ENCODE measurements at regions not wholly inside any gene's neighbourhood (a gene's known extent, or its start where the extent isn't known, plus 50 kb on each side); places are given as distances from the start of the nearest gene placed in this dataset.
A peak's percentile ranks its signal among the peaks of the same experiment; 100 is the strongest.
"Not testable (repeated sequence)": the region's sequence is repeated elsewhere in the genome, so short reads cannot be mapped to it uniquely, and the experiment has no call there.

DNA sequence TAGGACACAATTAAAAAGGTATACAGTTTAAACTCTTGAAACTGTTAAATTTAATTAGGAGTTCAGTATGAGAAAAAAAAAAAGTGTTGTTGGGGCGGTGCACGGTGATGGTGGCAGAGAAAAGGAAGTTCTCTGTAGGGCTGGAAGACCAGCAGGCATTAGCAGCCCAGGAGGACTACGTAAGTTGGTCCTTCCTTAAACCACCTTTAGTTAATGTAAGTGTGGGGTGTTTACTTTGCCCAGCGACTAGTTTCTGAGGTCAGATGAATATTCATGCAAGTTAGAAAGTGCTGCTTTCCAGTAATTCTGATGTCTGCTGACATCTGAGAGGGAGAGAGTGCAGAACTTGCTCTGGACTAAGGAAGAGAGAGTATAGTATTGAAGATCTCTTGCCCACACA, 54.9 kb downstream of the NKX2-1 start:
- no peak for DNase-seq

DNA sequence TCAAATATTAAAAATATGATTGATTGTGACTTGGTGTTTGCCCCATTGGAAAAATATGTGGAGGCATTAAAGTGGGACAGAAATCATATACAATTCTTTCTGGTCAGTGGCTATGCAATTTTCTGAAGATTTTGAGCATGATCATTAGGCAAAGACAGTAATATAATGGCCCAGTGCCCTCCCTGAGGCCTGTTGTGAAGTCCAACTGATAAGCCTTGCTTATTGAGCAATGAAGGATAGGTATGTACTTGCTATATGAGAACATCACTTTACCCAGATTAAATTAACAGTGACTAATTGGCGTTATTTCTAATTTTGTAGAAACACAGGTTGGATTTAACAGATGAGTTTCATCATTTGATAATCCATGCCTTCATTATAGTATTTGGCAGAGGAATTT, 57.1 kb downstream of the NKX2-1 start:
- no peak for DNase-seq

GRCh38 chr14:36455241-36455627, 64.8 kb downstream of the NKX2-1 start:
- DNase-seq, result no peak

GRCh38 chr14:36454599-36455240, 65.3 kb downstream of the NKX2-1 start:
- DNase-seq, result no peak

GRCh38 chr14:36452860-36453259, 67.2 kb downstream of the NKX2-1 start:
- DNase-seq, result no peak

DNA sequence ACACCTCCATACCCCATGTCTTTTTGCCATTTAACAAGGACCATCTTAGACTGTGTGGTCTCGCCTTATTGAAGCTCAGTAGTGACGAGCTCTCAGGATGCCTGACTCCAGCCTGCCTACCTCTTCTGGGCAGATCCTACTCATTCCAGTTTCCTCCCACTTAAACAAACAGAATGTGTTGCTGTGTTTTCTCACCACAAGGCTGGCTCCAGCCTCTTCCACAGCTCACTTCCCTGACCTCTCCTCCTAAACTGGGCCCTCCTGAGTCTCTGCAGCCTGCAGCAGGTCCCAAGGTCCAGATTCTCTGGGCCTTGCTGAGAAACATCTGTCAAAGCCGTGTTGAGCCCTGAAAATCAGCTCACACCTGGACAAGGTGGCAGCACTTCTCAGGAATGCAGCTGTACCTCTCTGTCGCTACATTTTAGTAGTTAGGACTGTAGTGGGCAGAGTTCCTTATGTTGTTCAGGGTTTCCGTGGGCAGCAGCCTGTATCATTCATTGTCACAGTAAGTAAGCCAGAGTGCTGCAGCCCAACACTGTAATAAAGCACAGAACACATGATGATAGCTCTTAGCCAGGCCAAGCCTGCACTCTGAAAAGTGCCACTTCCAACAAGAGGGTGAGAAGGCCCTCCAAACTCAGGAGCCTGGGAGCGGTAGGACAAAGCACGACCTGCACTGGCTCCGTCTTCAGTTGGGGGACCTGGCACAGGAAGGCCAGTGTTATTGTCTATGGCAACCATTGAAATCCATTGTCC, 68.5 kb downstream of the NKX2-1 start:
- DNase-seq, result peak; percentile 22

DNA sequence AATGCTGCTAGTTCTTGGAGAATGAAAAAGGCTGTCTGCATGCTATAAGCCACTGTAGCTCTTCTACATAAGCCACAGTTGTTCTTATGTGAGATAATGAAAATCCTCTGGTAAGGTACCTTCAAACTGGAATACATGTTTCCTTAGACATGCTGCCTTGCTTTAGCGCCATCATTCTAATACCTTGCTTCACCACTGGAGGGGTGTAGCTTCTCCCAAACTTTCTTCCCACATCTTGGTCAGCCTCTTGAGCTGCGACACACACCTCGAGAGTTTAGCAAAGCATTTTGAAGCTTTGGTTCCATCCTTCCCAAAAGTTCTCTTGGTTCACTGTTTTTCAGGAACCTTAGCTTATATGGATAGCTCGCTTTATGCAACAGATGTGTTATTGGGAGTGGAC, 69.5 kb downstream of the NKX2-1 start:
- DNase-seq, result no peak

- no peak for DNase-seq
Measured at GRCh38 chr14:36449903-36450302, 70.1 kb downstream of the NKX2-1 start.

GRCh38 chr14:36443374-36443773, 76.7 kb downstream of the NKX2-1 start:
- DNase-seq, result peak; percentile 52

DNA sequence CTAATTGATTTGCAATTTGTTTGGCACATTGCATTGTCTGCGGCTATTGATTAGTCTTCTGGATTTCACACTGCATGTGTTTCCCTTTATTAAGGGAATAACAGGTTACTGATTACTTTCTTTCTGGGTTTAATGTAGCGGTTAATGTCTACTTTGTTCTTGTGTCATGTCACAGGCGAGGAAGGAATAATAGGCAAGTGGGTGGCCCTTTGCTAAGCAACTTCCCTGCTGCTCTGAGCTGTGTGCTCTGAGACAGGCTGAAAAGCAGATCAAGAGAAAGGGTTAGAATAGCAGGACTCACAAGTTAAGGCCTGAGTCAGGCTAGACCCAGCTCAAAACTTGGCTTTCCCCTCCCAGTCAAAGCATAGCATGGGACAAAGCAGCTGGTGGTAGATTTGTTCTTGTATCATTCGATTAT, 77.2 kb downstream of the NKX2-1 start:
- peak; percentile 37 for DNase-seq

GRCh38 chr14:36441283-36441682, 78.7 kb downstream of the NKX2-1 start:
- no peak for DNase-seq

DNA sequence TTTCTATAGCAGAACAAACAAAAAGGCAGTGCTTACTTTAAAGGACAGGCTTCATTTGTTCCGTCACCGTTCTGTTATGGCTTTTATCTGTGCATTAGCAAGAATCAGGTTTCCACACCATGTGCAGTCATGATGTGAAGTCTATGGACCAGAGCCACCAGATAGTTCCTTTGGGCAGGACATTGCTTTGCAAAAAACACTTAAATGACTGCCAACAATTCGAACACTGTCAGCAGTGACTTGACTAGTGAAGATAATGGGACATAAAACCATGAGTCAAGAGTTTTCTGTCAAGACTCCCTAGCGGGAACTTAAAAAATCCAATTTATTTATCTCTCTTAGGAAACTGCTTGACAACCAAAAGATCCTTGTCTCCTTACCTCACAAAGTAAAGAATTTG, 80.3 kb downstream of the NKX2-1 start:
- DNase-seq, result peak; percentile 77

- DNase-seq, result peak; percentile 49
Measured at GRCh38 chr14:36438883-36439282, 81.1 kb downstream of the NKX2-1 start.

- no peak for DNase-seq
Measured at GRCh38 chr14:36430662-36431084, 89.4 kb downstream of the NKX2-1 start.

DNA sequence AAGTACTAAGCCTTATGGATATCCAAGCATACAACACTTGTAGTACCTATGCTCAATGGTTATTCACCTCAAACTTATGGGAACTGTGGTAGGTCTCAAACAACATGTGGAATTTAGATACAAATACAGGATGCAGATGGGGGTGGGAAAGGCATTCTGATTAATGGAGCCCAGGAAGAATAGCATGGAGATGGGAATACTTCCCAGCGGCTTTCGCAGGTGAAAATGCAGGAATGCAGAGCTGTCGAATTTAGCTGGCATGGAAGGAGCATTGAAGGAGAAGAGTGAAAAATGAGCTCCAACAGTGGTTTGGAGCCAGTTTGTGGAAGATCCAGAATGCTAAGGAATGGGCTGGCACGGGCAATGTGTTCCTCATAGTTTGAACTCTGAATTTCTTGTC, 89.9 kb downstream of the NKX2-1 start:
- DNase-seq, result no peak

- no peak for DNase-seq
Measured at GRCh38 chr14:36429692-36430091, 90.3 kb downstream of the NKX2-1 start.

GRCh38 chr14:36428350-36428749, 91.7 kb downstream of the NKX2-1 start:
- no peak for DNase-seq

GRCh38 chr14:36426836-36427235, 93.2 kb downstream of the NKX2-1 start:
- peak; percentile 23 for DNase-seq

- no peak for DNase-seq
Measured at GRCh38 chr14:36426113-36426512, 93.9 kb downstream of the NKX2-1 start.

- peak; percentile 94 for DNase-seq
Measured at GRCh38 chr14:36424478-36425102, 95.4 kb downstream of the NKX2-1 start.

DNA sequence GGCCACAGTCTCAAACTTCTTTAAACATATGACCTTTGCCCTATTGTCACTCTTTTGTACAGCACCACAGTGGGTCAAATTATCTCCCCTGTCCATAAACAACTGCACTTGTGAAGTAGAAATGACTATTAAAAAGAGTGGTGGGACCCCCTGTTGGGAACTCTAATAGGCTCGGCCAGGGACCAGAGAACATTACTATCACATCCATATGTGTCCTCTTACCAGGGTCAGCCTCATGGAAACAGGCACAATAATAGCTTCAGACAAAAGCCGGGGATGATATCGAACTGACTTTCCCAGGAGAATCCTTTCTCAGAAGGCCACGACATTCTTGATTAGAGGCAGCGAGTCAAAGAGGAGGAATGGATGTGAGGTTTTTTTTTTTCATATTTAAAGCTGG, 96.6 kb downstream of the NKX2-1 start:
- peak; percentile 31 for DNase-seq

DNA sequence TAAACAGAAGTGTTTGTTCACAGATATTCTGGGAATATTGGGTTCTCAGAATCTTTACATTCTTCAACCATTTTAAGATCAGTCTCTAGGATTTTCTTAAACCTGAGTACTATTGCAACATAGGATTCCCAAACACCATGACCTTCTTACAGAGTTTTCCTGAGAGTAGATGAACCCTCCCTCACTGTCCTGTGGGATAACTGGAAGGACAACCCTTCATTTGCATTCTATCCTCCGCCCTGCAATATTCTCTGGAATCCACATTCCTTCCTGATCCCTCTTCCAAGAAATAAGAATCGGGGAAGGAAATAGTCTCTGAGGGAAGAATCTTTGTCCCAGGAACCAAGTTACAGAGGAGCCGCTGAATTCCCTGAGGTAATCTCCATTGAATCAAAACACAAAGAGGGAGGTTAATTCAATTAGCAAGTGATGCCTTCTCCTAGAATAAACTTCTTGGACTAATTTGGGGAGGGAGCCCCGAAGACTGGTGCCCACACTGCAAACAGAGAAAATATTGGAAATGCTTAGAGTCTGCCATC, 99.8 kb upstream of the MBIP start:
- no peak for DNase-seq

- DNase-seq, result no peak
Measured at GRCh38 chr14:36418937-36419336, 98.5 kb upstream of the MBIP start.

GRCh38 chr14:36411951-36412350, 91.5 kb upstream of the MBIP start:
- DNase-seq, result not testable (repeated sequence)

Measured in NCI-H345 (cell line).